ENCODE measurements at regions not wholly inside any gene's neighbourhood (a gene's known extent, or its start where the extent isn't known, plus 50 kb on each side); places are given as distances from the start of the nearest gene placed in this dataset.

DNA sequence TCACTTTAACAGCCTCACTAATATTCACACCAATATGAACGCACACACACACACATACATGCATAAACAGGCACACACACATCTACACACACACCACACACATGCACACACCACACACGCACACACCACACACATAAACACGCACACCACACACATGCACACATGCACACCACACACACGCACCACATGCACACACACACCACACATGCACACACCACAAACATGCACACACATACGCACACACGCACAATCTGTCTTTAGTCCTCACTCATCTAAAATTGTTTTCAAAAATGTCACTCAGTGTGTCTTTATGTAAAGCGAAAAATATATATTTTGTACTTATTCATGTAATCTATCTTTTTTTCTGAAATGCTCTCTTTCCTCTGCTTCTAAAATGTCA lies 158.1 kb upstream of the SGCG start:
- TF ChIP-seq CTCF (IDR thresholded peaks at IDR 0.05) = no peak
- TF ChIP-seq MXI1 (IDR thresholded peaks at IDR 0.05; ENCODE audit: low read depth, low read length) = no peak
- no peak for TF ChIP-seq EP300 (IDR thresholded peaks at IDR 0.05; ENCODE audit: borderline replicate concordance in 1 of 2, low read depth in 1 of 2, low read length in 1 of 2)

All from SK-N-SH (cell line).